ENCODE measurements at regions not wholly inside any gene's neighbourhood (a gene's known extent, or its start where the extent isn't known, plus 50 kb on each side); places are given as distances from the start of the nearest gene placed in this dataset.

- no peak for TF ChIP-seq EZH2 (optimal IDR thresholded peaks at IDR 0.05; ENCODE audit: low read depth, low read length)
- TF ChIP-seq CTCF (IDR thresholded peaks at IDR 0.05; ENCODE audit: low read length): no peak
Observed at GRCh38 chr1:228940526-228940925, 205.2 kb downstream of the RHOU start.
